SK-N-SH treated with all-trans-retinoic acid at 6 μM for 48 hours (cell line): ENCODE measurements at regions not wholly inside any gene's neighbourhood (a gene's known extent, or its start where the extent isn't known, plus 50 kb on each side); places are given as distances from the start of the nearest gene placed in this dataset.

Experiments
- ATAC-seq: fragments of 200-7000 bp; cut with Tn5 transposase; 3 replicates; pipeline ENCODE4 v1.9.1; 2020; ENCODE audit warnings: mild to moderate bottlenecking, moderate library complexity
- ARNTL ChIP-seq: fragments of 450-650 bp; formaldehyde crosslinking; IDR thresholded peaks from 2 replicates; pipeline ENCODE4 v1.5.0; 2020; ENCODE audit warnings: low read depth, mild to moderate bottlenecking, moderate library complexity, borderline replicate concordance
- BACH2 ChIP-seq: fragments of 250-450 bp; sonication (Bioruptor Pico); IDR thresholded peaks from 2 replicates; pipeline ENCODE4 v1.9.0; 2021; ENCODE audit warnings: mild to moderate bottlenecking, borderline replicate concordance
- CSDC2 ChIP-seq: fragments of 250-450 bp; sonication (Bioruptor Pico); IDR thresholded peaks from 2 replicates; pipeline ENCODE4 v1.5.0; 2020; ENCODE audit warnings: mild to moderate bottlenecking, moderate library complexity
- ESRRG ChIP-seq: fragments of 250-450 bp; sonication (Bioruptor Pico); IDR thresholded peaks from 2 replicates; pipeline ENCODE4 v1.6.1; 2021; ENCODE audit warnings: mild to moderate bottlenecking
- GLIS3 ChIP-seq: fragments of 250-450 bp; sonication (Bioruptor Pico); IDR thresholded peaks from 2 replicates; pipeline ENCODE4 v1.5.0; 2020; ENCODE audit warnings: mild to moderate bottlenecking, moderate library complexity
- ISL1 ChIP-seq: fragments of 250-450 bp; sonication (Bioruptor Pico); IDR thresholded peaks from 2 replicates; pipeline ENCODE4 v2.1.2; 2022; ENCODE audit warnings: mild to moderate bottlenecking, moderate library complexity
- OSR1 ChIP-seq: fragments of 250-450 bp; sonication (Bioruptor Pico); IDR thresholded peaks from 2 replicates; pipeline ENCODE4 v1.8.0; 2022; ENCODE audit warnings: moderate library complexity, mild to moderate bottlenecking, inconsistent platforms
- PPARA ChIP-seq: fragments of 250-450 bp; sonication (Bioruptor Pico); IDR thresholded peaks from 2 replicates; pipeline ENCODE4 v1.5.0; 2020; ENCODE audit warnings: mild to moderate bottlenecking, borderline replicate concordance
- RARB ChIP-seq: fragments of 250-450 bp; sonication (Bioruptor Pico); IDR thresholded peaks from 2 replicates; pipeline ENCODE4 v1.8.0; 2021; ENCODE audit warnings: mild to moderate bottlenecking, moderate library complexity
- SNAI2 ChIP-seq: fragments of 250-450 bp; sonication (Bioruptor Pico); IDR thresholded peaks from 2 replicates; pipeline ENCODE4 v1.5.0; 2020; ENCODE audit warnings: mild to moderate bottlenecking, moderate library complexity
- TCF4 ChIP-seq: fragments of 250-450 bp; sonication (Bioruptor Pico); IDR thresholded peaks from 2 replicates; pipeline ENCODE4 v1.8.0; 2021; ENCODE audit warnings: mild to moderate bottlenecking, moderate library complexity, borderline replicate concordance
- TOX ChIP-seq: fragments of 250-450 bp; sonication (Bioruptor Pico); IDR thresholded peaks from 2 replicates; pipeline ENCODE4 v1.8.0; 2021; ENCODE audit warnings: mild to moderate bottlenecking, moderate library complexity, borderline replicate concordance
- ZC3H10 ChIP-seq: fragments of 250-450 bp; sonication (Bioruptor Pico); IDR thresholded peaks from 2 replicates; pipeline ENCODE4 v1.5.1; 2021; ENCODE audit warnings: mild to moderate bottlenecking, moderate library complexity
- ZFP3 ChIP-seq: fragments of 250-450 bp; sonication (Bioruptor Pico); IDR thresholded peaks from 2 replicates; pipeline ENCODE4 v1.5.0; 2020; ENCODE audit warnings: mild to moderate bottlenecking, moderate library complexity
- ZFP30 ChIP-seq: fragments of 450-650 bp; formaldehyde crosslinking; IDR thresholded peaks from 2 replicates; pipeline ENCODE4 v1.5.0; 2022; ENCODE audit warnings: mild to moderate bottlenecking, moderate library complexity
- ZNF565 ChIP-seq: fragments of 450-650 bp; formaldehyde crosslinking; conservative IDR thresholded peaks from 2 replicates; pipeline ENCODE4 v1.5.0; 2020; ENCODE audit warnings: low read depth, mild to moderate bottlenecking, moderate library complexity
- ZNF70 ChIP-seq: fragments of 450-650 bp; formaldehyde crosslinking; IDR thresholded peaks from 2 replicates; pipeline ENCODE4 v1.5.0; 2020; ENCODE audit warnings: mild to moderate bottlenecking, moderate library complexity
- ZNF8 ChIP-seq: fragments of 450-650 bp; formaldehyde crosslinking; IDR thresholded peaks from 2 replicates; pipeline ENCODE4 v1.5.0; 2020; ENCODE audit warnings: mild to moderate bottlenecking, moderate library complexity
- TF ChIP-seq, protein P1 (sequence below): fragments of 250-450 bp; sonication (Bioruptor Pico); IDR thresholded peaks from 2 replicates; pipeline ENCODE4 v1.5.0; 2020; ENCODE audit warnings: mild to moderate bottlenecking, moderate library complexity
- TF ChIP-seq, protein P2 (sequence below): fragments of 250-450 bp; sonication (Bioruptor Pico); IDR thresholded peaks from 2 replicates; pipeline ENCODE4 v1.5.1; 2020; ENCODE audit warnings: low read depth, mild to moderate bottlenecking, moderate library complexity
- TF ChIP-seq, protein P3 (sequence below): fragments of 250-450 bp; sonication (Bioruptor Pico); IDR thresholded peaks from 2 replicates; pipeline ENCODE4 v1.8.0; 2020; ENCODE audit warnings: mild to moderate bottlenecking, moderate library complexity, borderline replicate concordance
- TF ChIP-seq, protein P4 (sequence below): fragments of 250-450 bp; sonication (Bioruptor Pico); IDR thresholded peaks from 2 replicates; pipeline ENCODE4 v1.5.1; 2021; ENCODE audit warnings: mild to moderate bottlenecking, moderate library complexity
- TF ChIP-seq, protein P5 (sequence below): fragments of 250-450 bp; sonication (Bioruptor Pico); IDR thresholded peaks from 2 replicates; pipeline ENCODE4 v1.8.0; 2021; ENCODE audit warnings: low read depth, mild to moderate bottlenecking, moderate library complexity, borderline replicate concordance

DNA sequence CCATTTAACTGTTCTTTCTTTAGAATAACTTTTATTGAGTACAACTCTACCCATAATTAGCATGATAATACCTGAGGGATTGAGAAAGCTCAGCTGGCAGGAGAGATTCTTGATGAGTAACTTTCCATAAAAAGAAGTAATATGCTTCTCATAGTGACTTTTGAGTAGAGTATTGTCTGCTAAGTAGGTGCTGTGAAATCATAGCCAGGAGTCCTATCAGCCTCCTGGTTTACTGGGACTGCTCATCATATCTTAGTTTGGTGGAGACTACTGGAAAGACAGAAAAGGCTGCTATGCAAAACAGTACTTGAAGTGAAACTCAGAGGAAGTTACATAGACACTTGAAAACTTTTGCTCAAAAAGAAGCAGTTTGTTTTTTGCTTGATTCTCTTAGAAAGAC is 113.3 kb upstream of the ATP2B1 start:
- ATAC-seq: no peak
- no peak for TF ChIP-seq TCF4
- no peak for TF ChIP-seq ZNF565
- TF ChIP-seq PPARA (CRISPR knock-in tag): no peak
- TF ChIP-seq, protein P1, sequence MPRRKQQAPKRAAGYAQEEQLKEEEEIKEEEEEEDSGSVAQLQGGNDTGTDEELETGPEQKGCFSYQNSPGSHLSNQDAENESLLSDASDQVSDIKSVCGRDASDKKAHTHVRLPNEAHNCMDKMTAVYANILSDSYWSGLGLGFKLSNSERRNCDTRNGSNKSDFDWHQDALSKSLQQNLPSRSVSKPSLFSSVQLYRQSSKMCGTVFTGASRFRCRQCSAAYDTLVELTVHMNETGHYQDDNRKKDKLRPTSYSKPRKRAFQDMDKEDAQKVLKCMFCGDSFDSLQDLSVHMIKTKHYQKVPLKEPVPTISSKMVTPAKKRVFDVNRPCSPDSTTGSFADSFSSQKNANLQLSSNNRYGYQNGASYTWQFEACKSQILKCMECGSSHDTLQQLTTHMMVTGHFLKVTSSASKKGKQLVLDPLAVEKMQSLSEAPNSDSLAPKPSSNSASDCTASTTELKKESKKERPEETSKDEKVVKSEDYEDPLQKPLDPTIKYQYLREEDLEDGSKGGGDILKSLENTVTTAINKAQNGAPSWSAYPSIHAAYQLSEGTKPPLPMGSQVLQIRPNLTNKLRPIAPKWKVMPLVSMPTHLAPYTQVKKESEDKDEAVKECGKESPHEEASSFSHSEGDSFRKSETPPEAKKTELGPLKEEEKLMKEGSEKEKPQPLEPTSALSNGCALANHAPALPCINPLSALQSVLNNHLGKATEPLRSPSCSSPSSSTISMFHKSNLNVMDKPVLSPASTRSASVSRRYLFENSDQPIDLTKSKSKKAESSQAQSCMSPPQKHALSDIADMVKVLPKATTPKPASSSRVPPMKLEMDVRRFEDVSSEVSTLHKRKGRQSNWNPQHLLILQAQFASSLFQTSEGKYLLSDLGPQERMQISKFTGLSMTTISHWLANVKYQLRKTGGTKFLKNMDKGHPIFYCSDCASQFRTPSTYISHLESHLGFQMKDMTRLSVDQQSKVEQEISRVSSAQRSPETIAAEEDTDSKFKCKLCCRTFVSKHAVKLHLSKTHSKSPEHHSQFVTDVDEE: no peak
- TF ChIP-seq TOX (CRISPR knock-in tag): no peak
- no peak for TF ChIP-seq ZFP3
- no peak for TF ChIP-seq CSDC2
- TF ChIP-seq, protein P2, sequence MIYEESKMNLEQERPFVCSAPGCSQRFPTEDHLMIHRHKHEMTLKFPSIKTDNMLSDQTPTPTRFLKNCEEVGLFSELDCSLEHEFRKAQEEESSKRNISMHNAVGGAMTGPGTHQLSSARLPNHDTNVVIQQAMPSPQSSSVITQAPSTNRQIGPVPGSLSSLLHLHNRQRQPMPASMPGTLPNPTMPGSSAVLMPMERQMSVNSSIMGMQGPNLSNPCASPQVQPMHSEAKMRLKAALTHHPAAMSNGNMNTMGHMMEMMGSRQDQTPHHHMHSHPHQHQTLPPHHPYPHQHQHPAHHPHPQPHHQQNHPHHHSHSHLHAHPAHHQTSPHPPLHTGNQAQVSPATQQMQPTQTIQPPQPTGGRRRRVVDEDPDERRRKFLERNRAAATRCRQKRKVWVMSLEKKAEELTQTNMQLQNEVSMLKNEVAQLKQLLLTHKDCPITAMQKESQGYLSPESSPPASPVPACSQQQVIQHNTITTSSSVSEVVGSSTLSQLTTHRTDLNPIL (CRISPR knock-in tag): no peak
- no peak for TF ChIP-seq ZC3H10 (CRISPR knock-in tag)
- TF ChIP-seq, protein P3, sequence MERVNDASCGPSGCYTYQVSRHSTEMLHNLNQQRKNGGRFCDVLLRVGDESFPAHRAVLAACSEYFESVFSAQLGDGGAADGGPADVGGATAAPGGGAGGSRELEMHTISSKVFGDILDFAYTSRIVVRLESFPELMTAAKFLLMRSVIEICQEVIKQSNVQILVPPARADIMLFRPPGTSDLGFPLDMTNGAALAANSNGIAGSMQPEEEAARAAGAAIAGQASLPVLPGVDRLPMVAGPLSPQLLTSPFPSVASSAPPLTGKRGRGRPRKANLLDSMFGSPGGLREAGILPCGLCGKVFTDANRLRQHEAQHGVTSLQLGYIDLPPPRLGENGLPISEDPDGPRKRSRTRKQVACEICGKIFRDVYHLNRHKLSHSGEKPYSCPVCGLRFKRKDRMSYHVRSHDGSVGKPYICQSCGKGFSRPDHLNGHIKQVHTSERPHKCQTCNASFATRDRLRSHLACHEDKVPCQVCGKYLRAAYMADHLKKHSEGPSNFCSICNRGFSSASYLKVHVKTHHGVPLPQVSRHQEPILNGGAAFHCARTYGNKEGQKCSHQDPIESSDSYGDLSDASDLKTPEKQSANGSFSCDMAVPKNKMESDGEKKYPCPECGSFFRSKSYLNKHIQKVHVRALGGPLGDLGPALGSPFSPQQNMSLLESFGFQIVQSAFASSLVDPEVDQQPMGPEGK (CRISPR knock-in tag): no peak
- TF ChIP-seq, protein P4, sequence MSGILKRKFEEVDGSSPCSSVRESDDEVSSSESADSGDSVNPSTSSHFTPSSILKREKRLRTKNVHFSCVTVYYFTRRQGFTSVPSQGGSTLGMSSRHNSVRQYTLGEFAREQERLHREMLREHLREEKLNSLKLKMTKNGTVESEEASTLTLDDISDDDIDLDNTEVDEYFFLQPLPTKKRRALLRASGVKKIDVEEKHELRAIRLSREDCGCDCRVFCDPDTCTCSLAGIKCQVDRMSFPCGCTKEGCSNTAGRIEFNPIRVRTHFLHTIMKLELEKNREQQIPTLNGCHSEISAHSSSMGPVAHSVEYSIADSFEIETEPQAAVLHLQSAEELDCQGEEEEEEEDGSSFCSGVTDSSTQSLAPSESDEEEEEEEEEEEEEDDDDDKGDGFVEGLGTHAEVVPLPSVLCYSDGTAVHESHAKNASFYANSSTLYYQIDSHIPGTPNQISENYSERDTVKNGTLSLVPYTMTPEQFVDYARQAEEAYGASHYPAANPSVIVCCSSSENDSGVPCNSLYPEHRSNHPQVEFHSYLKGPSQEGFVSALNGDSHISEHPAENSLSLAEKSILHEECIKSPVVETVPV (CRISPR knock-in tag): no peak
- TF ChIP-seq, protein P5, sequence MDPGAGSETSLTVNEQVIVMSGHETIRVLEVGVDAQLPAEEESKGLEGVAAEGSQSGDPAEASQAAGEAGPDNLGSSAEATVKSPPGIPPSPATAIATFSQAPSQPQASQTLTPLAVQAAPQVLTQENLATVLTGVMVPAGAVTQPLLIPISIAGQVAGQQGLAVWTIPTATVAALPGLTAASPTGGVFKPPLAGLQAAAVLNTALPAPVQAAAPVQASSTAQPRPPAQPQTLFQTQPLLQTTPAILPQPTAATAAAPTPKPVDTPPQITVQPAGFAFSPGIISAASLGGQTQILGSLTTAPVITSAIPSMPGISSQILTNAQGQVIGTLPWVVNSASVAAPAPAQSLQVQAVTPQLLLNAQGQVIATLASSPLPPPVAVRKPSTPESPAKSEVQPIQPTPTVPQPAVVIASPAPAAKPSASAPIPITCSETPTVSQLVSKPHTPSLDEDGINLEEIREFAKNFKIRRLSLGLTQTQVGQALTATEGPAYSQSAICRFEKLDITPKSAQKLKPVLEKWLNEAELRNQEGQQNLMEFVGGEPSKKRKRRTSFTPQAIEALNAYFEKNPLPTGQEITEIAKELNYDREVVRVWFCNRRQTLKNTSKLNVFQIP (CRISPR knock-in tag): no peak
- no peak for TF ChIP-seq ZNF70
- no peak for TF ChIP-seq ESRRG (CRISPR knock-in tag)
- no peak for TF ChIP-seq SNAI2 (CRISPR knock-in tag)
- TF ChIP-seq, all 23 proteins: peak for 0

DNA sequence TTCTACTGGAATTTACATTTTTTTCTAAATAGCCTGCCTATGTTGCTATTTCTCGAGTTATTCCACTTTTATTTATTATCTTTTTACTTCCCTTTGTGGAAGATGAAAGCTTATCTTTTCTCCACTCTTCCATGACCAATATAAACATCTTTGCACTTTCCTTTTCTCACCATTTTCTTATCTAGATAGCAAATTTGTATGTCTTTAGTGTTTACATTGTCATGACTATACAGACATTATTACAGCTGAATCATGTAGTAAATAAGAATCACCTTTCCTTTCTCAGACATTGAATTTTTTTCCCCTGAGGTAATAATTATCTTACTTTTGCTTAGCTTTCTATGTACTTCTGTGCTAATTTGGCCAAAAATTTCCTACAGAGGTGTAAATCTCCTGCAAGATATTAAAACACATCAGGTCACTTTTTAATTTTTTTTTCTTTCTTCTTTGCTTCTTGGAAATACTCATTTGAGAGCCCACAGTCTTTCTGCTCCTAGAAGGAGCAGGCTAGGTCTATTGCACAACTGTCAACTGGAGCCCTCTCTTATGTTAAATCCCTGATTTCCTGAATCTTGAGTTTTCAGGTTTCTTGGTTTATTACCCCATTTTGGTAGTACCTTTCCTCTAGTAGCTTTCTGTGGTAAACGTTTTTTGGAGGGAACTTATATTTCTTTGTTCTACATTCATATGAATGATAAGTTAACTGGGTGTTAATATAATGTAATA is 109.0 kb upstream of the ATP2B1 start:
- TF ChIP-seq, protein P3 (CRISPR knock-in tag): no peak
- TF ChIP-seq CSDC2: no peak
- no peak for TF ChIP-seq ZFP3
- TF ChIP-seq ZNF8 (CRISPR knock-in tag): no peak
- TF ChIP-seq ZFP30: no peak
- no peak for TF ChIP-seq ISL1 (CRISPR knock-in tag)
- TF ChIP-seq, protein P5 (CRISPR knock-in tag): no peak
- no peak for TF ChIP-seq TOX (CRISPR knock-in tag)
- no peak for TF ChIP-seq RARB (CRISPR knock-in tag)
- TF ChIP-seq, protein P4 (CRISPR knock-in tag): no peak
- TF ChIP-seq ARNTL (CRISPR knock-in tag): no peak
- no peak for TF ChIP-seq ZC3H10 (CRISPR knock-in tag)
- no peak for TF ChIP-seq OSR1 (CRISPR knock-in tag)
- TF ChIP-seq BACH2: no peak
- TF ChIP-seq GLIS3 (CRISPR knock-in tag): no peak
- no peak for TF ChIP-seq SNAI2 (CRISPR knock-in tag)
- TF ChIP-seq, protein P2 (CRISPR knock-in tag): no peak
- TF ChIP-seq ZNF565: no peak
- no peak for TF ChIP-seq PPARA (CRISPR knock-in tag)
- no peak for ATAC-seq
